HG03442 (cell line): ENCODE measurements at regions not wholly inside any gene's neighbourhood (a gene's known extent, or its start where the extent isn't known, plus 50 kb on each side); places are given as distances from the start of the nearest gene placed in this dataset.

Experiments used
- ATAC-seq: cut with Tn5 transposase; IDR thresholded peaks from one replicate; pipeline ENCODE4 v1.9.1; 2021; ENCODE audit warnings: mild to moderate bottlenecking, moderate library complexity; ENCODE audit not compliant: unreplicated experiment

DNA sequence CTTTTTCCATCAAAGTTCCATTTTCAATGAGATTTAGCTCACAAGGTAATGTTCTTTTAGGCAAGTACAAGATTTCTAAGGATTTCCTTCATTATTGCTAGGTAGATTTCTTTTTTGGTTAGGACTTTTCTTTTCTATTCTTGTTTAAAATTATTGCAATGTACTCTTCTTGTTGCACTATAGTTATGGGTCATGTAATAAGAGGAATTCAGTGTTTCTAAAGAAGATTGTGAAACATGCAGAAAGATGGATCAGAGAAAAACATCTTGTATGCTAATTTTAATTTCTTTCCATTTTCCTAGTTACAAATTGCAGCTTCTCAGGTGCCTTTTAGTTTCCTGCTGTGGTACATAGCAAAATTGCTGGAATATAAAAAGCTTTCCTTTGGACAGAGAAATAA is 56.1 kb downstream of the BTG1 start:
- ATAC-seq, result no peak

DNA sequence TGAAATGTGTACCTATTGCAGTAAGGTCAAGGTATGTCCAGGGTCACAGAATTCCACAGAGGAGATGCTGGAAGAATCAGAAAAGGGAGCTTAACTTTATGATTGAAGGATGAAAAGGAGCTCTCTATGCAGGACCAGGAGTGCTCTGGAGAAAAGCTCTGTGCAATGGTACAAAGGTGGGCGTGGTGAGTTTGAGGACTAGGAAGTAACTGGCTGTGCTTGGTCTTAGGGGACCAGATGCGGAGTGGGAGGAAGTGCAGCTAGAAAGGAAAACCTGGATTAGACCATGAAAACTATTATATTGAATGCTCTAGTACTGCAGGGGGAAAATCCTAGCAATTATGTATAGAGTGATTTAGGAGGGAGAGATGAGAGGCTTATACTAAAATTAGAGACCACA is 56.8 kb downstream of the BTG1 start:
- no peak for ATAC-seq

DNA sequence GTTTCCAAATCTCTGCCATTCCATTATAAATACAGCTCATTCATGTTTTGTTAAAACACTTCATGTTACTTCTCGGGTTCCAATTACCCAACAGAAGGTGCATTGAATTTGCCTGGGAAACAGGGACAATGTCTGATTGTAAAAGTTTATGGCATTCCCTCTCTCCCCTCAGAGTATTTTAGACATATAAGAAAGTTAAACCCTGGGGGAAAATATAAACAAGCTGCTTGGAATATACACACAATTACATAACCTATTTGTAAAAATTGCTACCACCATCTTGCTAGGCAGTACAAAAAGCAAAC is 60.0 kb downstream of the BTG1 start:
- no peak for ATAC-seq

DNA sequence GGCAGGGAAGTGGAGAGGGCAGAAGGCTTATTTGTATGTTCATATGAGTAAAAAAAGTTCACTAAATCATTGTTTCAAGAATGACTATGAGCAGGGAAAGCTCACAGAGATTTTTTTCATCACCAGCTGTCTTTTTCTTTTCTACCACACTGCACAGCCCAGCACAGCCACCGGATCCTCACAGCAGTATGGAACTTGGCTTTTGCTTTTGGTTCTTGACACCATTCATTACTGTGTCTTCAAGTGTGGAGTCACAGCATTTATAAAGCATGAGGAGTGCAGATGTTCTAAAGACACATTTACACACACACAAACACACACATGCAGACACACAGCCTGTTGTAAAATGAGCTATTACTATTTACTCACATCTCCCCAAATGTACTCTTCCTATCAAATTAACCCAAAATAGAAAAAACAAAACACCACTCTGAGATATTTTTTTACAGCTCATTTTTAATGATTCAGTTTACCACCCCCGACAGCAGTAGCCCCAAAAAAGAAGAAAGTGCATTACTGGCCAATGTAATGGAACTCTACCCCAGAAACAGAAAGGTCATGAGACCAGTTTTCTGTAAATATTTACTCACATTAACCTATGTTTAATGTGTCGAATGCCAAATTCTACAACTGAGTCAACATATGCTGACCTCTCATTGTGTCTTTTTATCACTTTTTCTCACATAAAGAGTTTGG is 60.5 kb downstream of the BTG1 start:
- ATAC-seq, result peak; percentile 59

DNA sequence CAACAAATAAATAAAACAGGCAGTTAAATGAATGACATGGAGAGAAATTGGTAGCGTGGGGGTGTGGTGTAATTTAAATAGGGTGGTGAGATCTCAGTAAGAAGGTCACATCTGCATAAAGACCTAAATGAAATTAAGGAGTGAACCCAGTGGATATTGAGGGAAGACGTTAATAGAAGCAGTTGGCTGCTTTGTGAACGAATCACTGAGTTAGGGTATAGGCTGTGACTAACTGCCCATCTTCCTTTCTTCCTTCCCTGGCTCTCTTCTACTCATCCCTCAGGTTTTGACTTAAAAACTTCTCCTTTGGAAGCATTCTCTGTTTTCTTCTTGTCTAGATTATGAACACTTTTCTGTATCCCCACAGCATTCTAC is 64.7 kb downstream of the BTG1 start:
- ATAC-seq, result no peak

DNA sequence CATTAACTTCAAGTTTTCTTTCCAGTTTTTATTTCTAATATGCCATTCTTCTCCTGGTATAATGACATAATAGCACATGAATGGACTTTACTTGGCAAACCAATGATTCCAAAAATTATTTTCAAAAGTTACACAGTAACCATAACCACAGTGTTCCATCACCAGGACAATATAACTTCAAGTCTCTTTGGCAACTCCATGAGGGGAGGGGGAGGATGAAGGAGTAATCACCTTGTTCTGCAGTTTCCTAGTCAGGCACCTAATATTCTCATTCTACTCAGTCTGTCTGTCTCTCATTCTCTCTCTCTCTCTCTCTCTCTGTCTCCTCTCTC is 66.6 kb downstream of the BTG1 start:
- no peak for ATAC-seq

DNA sequence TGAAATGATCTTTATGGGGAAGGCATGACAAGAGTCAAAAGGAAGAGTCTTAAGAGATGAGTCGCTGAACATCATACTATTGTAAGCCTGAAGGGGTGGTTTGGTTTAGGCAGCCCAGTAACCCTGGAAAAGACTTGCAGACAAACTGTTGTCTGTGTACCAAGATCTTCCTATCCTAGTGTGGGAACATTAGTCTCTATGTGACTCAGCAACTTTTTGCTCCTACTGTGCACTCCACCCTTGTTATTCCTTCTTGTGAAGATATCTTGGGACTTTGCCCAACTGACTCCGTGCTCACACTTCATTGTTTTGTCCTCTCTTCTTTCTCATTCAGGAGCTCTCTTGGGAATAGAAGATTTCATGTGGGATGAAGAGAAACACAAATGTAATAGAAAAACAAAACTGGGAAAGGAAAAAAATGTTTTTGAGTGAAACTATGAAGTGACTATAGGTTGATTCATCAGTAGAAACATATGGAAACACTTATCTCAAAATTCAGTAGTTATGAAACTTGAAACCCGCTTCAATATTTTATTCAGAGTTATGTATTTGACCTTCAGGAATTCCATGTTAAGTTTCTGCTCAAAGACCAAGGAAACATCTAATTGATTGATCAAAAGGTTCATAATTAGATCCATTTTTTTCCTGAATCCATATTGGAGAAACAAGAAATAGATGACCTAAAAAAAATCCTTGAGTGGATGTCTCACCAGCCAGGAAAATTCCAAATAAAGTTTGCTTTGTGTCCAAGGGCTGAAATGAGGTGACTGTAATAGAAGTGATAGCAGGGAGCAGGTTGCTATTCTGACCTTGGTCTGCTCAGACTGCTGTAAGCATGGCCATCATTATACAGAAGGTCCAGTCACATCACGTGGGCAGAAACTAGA is 67.2 kb downstream of the BTG1 start:
- no peak for ATAC-seq

DNA sequence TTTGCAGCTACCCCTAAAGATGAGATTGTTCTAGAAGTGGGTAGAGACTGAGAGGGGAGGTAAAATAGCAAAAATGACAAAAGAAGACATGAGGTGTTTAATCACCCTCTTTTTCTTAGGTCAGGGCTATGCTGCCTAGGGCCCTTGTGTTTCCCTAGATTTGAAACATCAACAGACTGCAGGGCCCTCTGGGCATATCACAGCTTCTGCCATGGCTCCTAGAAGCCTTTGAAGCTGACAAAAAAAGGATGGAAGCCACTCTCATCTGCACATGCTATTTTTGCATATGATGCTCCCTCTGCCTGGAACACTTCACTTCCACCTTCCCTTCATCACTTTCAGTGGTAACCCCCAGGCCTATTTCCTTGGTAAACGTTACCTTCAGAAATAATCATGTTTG is 68.1 kb downstream of the BTG1 start:
- ATAC-seq, result no peak

DNA sequence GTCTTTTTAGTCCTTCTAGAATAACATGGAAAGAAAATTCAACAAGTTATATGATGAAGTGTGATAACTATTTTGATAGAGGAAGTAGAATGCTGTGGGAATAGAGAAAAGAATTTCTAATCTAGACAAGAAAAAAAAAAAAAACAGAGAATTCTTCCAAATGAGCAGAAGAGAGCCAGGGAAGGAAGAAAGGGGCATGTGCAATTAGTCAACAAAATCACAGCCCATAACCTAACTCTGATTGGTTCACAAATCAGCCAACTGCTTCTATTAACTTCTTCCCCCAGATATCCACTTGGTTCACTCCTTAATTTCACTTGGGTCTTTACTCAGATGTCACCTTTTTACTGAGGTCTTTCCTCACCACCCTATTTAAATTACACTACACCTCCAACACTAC is 69.5 kb downstream of the BTG1 start:
- no peak for ATAC-seq

DNA sequence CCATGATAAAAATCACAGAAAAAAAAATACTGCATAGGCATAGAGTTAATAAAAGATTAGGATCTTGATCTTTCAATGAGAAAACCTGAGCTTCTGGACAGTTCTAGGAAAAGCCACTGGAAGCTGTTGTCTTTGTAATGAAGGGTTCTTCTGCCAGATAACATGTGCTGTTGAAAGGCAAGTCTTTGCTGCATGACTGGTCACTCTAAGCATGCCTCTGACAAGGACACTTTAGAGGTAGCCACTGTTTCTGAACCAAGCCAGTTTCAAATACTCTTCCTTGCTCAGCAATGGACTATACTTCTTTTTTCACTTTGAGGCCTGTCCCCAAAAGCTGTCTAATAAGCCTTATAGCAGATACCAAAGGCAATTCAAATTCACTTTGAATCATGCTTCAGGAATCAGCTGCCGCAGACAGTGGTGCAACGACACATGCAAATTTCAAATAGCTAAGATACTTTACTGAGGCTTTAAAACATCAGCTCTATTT is 70.2 kb downstream of the BTG1 start:
- no peak for ATAC-seq

DNA sequence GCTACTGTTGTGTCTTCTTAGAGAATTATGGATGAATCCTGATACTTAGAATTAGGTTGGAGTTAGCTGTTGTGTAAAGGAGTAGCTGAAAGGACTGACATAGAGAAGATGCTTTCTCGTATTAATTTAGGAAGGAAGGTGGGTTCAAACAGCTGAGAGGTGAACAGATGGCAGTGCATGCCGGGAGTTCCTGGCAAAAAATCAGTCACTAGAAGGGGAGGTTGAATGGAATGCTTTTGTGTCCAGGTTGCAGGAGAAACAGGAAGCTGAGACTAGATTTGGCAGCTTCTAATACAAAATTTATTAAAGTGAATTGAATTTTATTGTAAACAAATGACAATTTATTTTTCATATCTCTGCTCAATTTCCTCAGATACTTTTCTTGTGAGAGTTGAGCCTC is 70.8 kb downstream of the BTG1 start:
- ATAC-seq, result no peak

DNA sequence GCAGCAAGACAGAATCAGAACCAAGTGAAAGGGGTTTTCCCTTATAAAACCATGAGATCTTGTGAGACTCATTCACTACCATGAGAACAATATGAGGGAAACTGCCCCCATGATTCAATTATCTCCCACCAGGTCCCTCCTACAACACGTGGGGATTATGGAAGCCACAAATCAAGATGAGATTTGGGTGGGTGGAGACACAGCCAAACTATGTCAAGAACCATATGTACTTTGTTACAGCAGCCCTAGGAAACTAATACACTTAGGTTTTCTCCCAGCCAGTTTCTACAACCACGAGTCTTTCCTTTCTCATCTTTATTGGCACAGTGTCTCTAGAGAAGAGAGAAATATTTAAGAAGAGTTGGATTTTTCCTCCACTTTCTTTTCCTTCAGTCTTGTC is 72.6 kb downstream of the BTG1 start:
- ATAC-seq, result no peak

DNA sequence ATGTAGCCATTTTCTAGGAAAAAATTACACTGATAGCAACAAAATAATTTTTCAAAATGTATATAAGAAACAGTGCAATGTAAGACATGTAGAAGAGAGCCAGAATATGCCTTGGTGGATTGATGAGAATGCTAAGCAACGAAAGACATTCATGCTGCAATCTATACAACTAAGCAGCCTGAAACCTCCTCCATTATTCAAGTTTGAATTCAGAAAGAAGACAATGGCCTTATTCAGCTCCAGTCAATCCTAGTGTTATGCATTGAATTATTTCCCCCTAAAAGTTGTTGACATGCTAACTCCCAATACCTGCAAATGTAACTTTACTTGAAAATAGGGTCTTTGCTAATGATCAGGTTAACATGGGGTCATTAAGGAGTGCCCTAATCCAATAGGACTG is 73.5 kb downstream of the BTG1 start:
- no peak for ATAC-seq

DNA sequence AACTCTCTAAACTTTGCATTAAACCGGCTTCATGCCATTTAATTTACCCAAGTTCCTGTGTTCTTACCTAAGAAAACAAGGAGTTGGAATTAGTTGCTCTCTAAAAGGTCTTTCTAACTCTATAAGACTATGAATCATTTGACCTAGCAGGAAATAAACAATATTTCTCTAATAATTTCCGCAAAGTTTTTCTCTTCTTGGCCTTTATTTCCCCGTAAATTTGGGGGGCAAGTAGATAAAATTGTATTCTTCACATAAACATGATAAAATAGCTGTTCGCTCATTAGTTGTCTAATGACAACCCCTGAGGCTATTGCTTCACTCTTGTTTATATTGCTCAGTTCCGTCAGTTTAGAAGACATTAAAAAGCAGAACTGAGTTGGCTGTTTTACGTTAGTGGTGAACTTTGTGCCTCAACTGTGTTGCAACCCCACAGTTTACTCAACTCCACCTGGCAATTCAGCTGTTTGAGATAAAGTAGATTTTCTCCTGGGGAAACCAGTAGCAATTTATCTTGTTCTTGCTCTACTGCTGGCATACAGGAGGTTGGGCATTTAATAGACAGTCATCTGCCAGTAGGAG is 74.7 kb downstream of the BTG1 start:
- ATAC-seq, result no peak

DNA sequence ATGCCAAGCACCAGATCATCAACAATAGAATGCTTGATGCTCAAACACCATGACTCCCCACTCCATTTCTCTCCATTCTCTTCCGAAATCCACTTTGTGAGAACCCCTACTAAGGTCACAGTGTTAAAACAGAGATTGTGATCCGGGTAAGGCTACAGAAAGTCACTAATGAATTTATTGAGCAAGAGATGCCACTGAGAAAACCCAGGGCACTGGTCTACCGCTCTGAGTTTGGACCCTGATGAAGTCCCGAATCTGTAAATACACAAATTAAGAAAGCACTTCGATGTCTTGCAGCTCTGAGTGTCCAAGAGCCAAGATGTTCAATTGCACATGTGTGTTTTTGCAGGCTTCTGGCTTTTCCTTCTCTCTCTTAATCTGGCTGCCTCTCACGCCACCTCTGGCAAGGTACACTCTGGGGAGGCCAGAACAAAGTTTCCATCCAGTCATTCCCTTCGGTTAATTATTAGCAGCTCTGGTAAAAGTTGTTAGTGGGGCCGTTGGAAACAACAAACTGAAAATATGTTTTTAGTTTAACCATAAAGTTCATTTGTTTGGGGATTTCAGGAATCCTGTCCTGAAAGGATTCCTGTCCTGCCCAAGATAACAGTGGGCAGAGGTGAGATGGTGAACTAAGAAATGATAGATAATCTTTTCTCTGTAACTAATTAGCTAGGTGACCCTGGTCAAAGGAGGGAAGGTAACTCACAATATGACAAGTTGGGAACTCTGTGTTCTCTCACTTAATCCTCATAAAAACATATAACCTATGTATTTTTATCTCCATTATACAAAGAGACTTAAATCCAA is 75.4 kb downstream of the BTG1 start:
- no peak for ATAC-seq

DNA sequence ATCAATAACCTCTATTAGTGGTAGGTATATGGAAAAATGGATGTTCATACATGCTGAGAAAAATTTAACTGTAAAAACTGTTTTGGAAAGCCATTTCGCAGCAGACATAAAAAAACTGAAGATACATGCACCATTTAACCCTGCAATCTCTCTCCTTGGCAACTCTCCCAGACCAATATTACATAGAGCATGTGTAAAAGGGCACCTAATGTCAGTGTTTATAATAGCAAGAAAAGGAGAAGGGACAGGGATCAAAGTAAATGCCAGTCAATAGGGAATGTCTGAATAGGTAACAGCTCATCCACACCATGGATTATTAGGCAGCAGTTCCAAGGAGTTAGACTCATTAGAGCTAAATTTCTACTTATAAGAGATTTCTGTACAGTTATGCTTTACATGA is 77.2 kb downstream of the BTG1 start:
- no peak for ATAC-seq

DNA sequence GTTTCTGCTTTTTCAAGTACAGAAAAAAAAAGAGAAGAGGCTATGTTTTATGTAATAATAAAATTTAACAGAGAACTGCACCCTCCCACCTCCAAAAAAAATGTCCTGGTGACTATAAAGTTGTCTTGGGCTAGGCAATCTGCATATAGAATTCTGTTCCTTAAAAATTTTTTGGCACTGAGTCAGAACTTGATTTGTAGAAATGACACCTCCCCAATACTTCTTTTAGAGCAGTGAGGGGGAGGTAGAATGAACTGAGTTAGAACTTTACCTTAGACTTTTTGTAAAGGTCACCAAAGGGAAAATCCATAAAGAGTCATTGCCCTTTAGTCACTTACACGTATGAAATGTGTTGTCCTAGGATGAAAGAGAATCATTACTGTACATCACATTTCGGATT is 80.0 kb downstream of the BTG1 start:
- ATAC-seq, result peak; percentile 32

DNA sequence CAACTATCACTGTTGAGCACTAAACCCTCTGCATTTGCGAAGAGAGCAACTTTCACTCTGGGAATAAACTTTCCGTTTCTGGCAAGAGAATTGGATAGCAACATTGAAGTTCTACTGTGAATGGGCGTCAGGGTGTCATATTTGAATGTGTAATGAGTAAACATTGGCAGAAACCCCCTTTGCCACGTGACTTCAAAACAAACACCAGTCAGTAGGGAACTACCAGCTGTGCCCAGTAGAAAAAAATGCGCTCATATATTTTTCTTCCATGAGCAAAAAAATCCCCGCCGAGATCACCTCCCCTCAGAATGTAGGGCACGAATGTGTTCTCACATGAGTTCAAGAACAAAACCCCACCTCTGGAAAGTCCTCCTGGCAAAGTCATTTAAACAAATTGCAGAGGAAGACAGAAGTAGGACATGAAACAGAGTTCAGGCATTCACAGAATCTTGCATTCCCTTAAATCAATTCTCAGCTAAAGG is 80.6 kb downstream of the BTG1 start:
- ATAC-seq, result peak; percentile 78

DNA sequence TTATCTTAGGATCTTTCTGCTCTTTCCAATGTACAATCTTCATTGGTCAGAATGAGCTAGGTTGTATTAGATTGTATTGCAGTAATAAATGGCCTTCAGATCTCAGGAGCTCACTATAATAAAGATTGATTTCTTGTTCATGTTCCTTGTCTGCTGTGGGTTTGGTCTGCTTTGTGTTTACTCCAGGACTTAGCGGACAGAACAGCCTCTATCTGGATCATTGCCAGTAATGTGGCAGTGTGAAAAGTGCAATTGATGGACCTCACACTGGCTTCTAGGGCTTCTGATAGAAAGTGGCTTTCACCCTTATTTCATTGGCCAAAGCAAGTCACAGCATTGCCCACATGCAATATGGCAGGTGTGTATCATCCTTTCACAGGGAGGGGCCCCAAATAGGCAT is 81.2 kb downstream of the BTG1 start:
- ATAC-seq, result no peak

DNA sequence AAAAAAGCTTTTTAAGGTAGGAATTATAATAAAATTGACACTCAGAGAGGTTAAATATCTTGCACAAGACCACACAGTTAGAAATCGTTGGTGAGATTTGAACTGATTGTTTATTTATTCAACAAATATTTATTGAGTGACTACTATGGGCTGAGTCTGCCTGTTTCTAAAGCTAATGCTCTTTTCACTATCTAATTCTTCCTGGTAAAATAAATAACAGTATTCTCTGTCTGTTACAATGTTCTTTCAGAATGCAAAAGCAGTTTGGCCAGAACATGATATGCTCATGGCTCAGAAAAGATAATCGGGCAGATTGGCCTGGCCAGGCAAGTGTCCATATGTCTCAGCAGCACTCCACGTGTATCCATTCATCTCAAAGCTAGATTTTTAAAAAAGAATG is 82.0 kb downstream of the BTG1 start:
- ATAC-seq, result no peak
